ENCODE measurements at regions not wholly inside any gene's neighbourhood (a gene's known extent, or its start where the extent isn't known, plus 50 kb on each side); places are given as distances from the start of the nearest gene placed in this dataset.
"Not testable (repeated sequence)": the region's sequence is repeated elsewhere in the genome, so short reads cannot be mapped to it uniquely, and the experiment has no call there.

GRCh38 chr5:98328015-98328414 lies 445.4 kb upstream of the RGMB start:
- no peak for DNase-seq

GRCh38 chr5:98330871-98331270 lies 442.6 kb upstream of the RGMB start:
- DNase-seq: no peak

- no peak for DNase-seq
Observed at GRCh38 chr5:98333921-98334320, 439.5 kb upstream of the RGMB start.

GRCh38 chr5:98334946-98335345 lies 438.5 kb upstream of the RGMB start:
- no peak for DNase-seq

GRCh38 chr5:98339141-98339848 lies 434.2 kb upstream of the RGMB start:
- DNase-seq: no peak

GRCh38 chr5:98341038-98342032 lies 432.1 kb upstream of the RGMB start:
- DNase-seq: no peak

- not testable (repeated sequence) for DNase-seq
Observed at GRCh38 chr5:98342958-98343660, 430.4 kb upstream of the RGMB start.

- DNase-seq: no peak
Observed at GRCh38 chr5:98349251-98349989, 424.0 kb upstream of the RGMB start.

- DNase-seq: no peak
Observed at GRCh38 chr5:98349990-98350365, 423.5 kb upstream of the RGMB start.

GRCh38 chr5:98354922-98355321 lies 418.5 kb upstream of the RGMB start:
- DNase-seq: no peak

- DNase-seq: no peak
Observed at GRCh38 chr5:98360548-98360947, 412.9 kb upstream of the RGMB start.

- no peak for DNase-seq
Observed at GRCh38 chr5:98363157-98363556, 410.3 kb upstream of the RGMB start.

GRCh38 chr5:98364549-98364948 lies 408.9 kb upstream of the RGMB start:
- no peak for DNase-seq

- no peak for DNase-seq
Observed at GRCh38 chr5:98365126-98365525, 408.3 kb upstream of the RGMB start.

GRCh38 chr5:98368141-98368540 lies 405.3 kb upstream of the RGMB start:
- no peak for DNase-seq

- no peak for DNase-seq
Observed at GRCh38 chr5:98372351-98372750, 401.1 kb upstream of the RGMB start.

GRCh38 chr5:98391921-98392625 lies 381.4 kb upstream of the RGMB start:
- no peak for DNase-seq

GRCh38 chr5:98393205-98393604 lies 380.3 kb upstream of the RGMB start:
- not testable (repeated sequence) for DNase-seq

- no peak for DNase-seq
Observed at GRCh38 chr5:98397081-98397480, 376.4 kb upstream of the RGMB start.

GRCh38 chr5:98398465-98398864 lies 375.0 kb upstream of the RGMB start:
- DNase-seq: no peak

GRCh38 chr5:98401656-98402055 lies 371.8 kb upstream of the RGMB start:
- no peak for DNase-seq

GRCh38 chr5:98402130-98402529 lies 371.3 kb upstream of the RGMB start:
- DNase-seq: no peak
